ENCODE measurements at regions not wholly inside any gene's neighbourhood (a gene's known extent, or its start where the extent isn't known, plus 50 kb on each side); places are given as distances from the start of the nearest gene placed in this dataset.

DNA sequence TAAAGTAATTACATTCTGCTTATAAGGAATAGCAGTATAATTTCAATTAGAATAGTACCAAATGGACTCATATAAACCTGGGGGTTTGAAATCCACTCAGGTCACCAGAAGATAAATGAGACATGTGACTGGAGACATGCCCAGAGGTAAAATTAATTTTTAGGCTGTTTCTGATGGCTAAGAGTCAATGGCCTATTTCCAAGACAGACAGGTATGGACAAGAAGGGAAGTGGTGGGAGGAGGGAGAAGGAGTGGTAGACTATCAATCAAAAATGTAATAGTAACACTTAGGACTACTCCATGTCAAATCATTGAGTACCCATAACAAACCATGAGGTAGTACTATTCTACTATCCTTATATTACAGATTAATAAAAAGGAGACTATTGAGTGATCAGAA, 544.0 kb downstream of the GALC start:
- no peak for TF ChIP-seq KDM1A (IDR thresholded peaks at IDR 0.05; ENCODE audit: borderline replicate concordance)
- no peak for TF ChIP-seq DPF2 (IDR thresholded peaks at IDR 0.05)
- no peak for TF ChIP-seq RAD21 (IDR thresholded peaks at IDR 0.05; ENCODE audit: insufficient read depth, low read depth, low read length)
- TF ChIP-seq NR2C2 (IDR thresholded peaks at IDR 0.05; ENCODE audit: borderline replicate concordance, control insufficient read depth, insufficient read length, low read depth): no peak
